ENCODE measurements at regions not wholly inside any gene's neighbourhood (a gene's known extent, or its start where the extent isn't known, plus 50 kb on each side); places are given as distances from the start of the nearest gene placed in this dataset.

- no peaks in the 10 kb centered on the region for H3K27me3 ChIP-seq (replicated peaks; ENCODE audit: control insufficient read depth, insufficient read depth, low read length)
- Mint-ChIP-seq H3K36me3 (ENCODE audit: insufficient read depth, unreplicated experiment) (no peaks in the 10 kb centered on the region), H3K27me3 (ENCODE audit: insufficient read depth, unreplicated experiment) (no peaks in the 10 kb centered on the region), H3K9me3 (ENCODE audit: unreplicated experiment) (peaks cover 14% of the 10 kb centered on the region), H3K27ac (ENCODE audit: unreplicated experiment) (no peak overlapping the region), H3K4me1 (ENCODE audit: low read depth, unreplicated experiment) (no peaks in the 10 kb centered on the region), H3K4me3 (ENCODE audit: unreplicated experiment) (no peak overlapping the region)
- CTCF ChIA-PET, result no interaction called here
- no peak for DNase-seq
- no TSS peak for BruUV-seq (replicated peaks)
- POLR2A ChIA-PET, result no interaction called here
- no peak for TF ChIP-seq CTCF (IDR thresholded peaks at IDR 0.05; ENCODE audit: insufficient read depth in 1 of 2, low read depth in 1 of 2, low read length in 1 of 2, severe bottlenecking in 1 of 2, unreplicated experiment in 1 of 2)
- no peak overlapping the region for H3K4me3 ChIP-seq (ENCODE audit: low read depth, low read length)
- H3K9me3 ChIP-seq, result peaks cover 2% of the 10 kb centered on the region; the same call in 1 of the 2 replicates
- intact Hi-C loops (cut with micrococcal nuclease; ENCODE audit: unreplicated experiment), result no loop called here
- H3K36me3 ChIP-seq (ENCODE audit: control insufficient read depth, insufficient read depth, low read length), result no peaks in the 10 kb centered on the region
- H3K4me1 ChIP-seq, result no peaks in the 10 kb centered on the region
Measured at GRCh38 chr4:43402393-43402792, 509.9 kb downstream of the GRXCR1 start.

- Histone ChIP-seq H3K4me1 (no peaks in the 10 kb centered on the region), H3K4me3 (ENCODE audit: low read depth, low read length) (no peak overlapping the region), H3K9me3 (no peaks in the 10 kb centered on the region), H3K27me3 (replicated peaks; ENCODE audit: control insufficient read depth, insufficient read depth, low read length) (no peaks in the 10 kb centered on the region), H3K36me3 (ENCODE audit: control insufficient read depth, insufficient read depth, low read length) (no peaks in the 10 kb centered on the region)
- ChIA-PET POLR2A (no interaction called here), CTCF (no interaction called here)
- no peaks in the 10 kb centered on the region for H3K9me3 Mint-ChIP-seq (ENCODE audit: unreplicated experiment)
- no peak for DNase-seq
- no peaks in the 10 kb centered on the region for H3K4me1 Mint-ChIP-seq (ENCODE audit: low read depth, unreplicated experiment)
- intact Hi-C loops (cut with micrococcal nuclease; ENCODE audit: unreplicated experiment), result no loop called here
- BruUV-seq (replicated peaks), result no TSS peak
- no peak overlapping the region for H3K4me3 Mint-ChIP-seq (ENCODE audit: unreplicated experiment)
- H3K27me3 Mint-ChIP-seq (ENCODE audit: insufficient read depth, unreplicated experiment), result no peaks in the 10 kb centered on the region
- H3K36me3 Mint-ChIP-seq (ENCODE audit: insufficient read depth, unreplicated experiment), result no peaks in the 10 kb centered on the region
- no peak for TF ChIP-seq CTCF (IDR thresholded peaks at IDR 0.05; ENCODE audit: insufficient read depth in 1 of 2, low read depth in 1 of 2, low read length in 1 of 2, severe bottlenecking in 1 of 2, unreplicated experiment in 1 of 2)
- H3K27ac Mint-ChIP-seq (ENCODE audit: unreplicated experiment), result no peak overlapping the region
Measured at GRCh38 chr4:43410636-43411035, 518.1 kb downstream of the GRXCR1 start.

GRCh38 chr4:43411226-43411625, 518.7 kb downstream of the GRXCR1 start:
- Mint-ChIP-seq H3K4me3 (ENCODE audit: unreplicated experiment) (no peak overlapping the region), H3K27ac (ENCODE audit: unreplicated experiment) (no peak overlapping the region), H3K36me3 (ENCODE audit: insufficient read depth, unreplicated experiment) (no peaks in the 10 kb centered on the region), H3K4me1 (ENCODE audit: low read depth, unreplicated experiment) (no peaks in the 10 kb centered on the region), H3K27me3 (ENCODE audit: insufficient read depth, unreplicated experiment) (no peaks in the 10 kb centered on the region), H3K9me3 (ENCODE audit: unreplicated experiment) (no peaks in the 10 kb centered on the region)
- intact Hi-C loops (cut with micrococcal nuclease; ENCODE audit: unreplicated experiment), result no loop called here
- no TSS peak for BruUV-seq (replicated peaks)
- POLR2A ChIA-PET, result no interaction called here
- CTCF ChIA-PET, result no interaction called here
- no peak for DNase-seq
- no peak for TF ChIP-seq CTCF (IDR thresholded peaks at IDR 0.05; ENCODE audit: insufficient read depth in 1 of 2, low read depth in 1 of 2, low read length in 1 of 2, severe bottlenecking in 1 of 2, unreplicated experiment in 1 of 2)
- H3K36me3 ChIP-seq (ENCODE audit: control insufficient read depth, insufficient read depth, low read length), result no peaks in the 10 kb centered on the region
- no peak overlapping the region for H3K4me3 ChIP-seq (ENCODE audit: low read depth, low read length)
- H3K4me1 ChIP-seq, result no peaks in the 10 kb centered on the region
- H3K27me3 ChIP-seq (replicated peaks; ENCODE audit: control insufficient read depth, insufficient read depth, low read length), result no peaks in the 10 kb centered on the region
- no peaks in the 10 kb centered on the region for H3K9me3 ChIP-seq

Measured in Caco-2 (cell line).